GM21723 (cell line): ENCODE measurements at regions not wholly inside any gene's neighbourhood (a gene's known extent, or its start where the extent isn't known, plus 50 kb on each side); places are given as distances from the start of the nearest gene placed in this dataset.
"Not testable (repeated sequence)": the region's sequence is repeated elsewhere in the genome, so short reads cannot be mapped to it uniquely, and the experiment has no call there.

Source experiments
- ATAC-seq: cut with Tn5 transposase; IDR thresholded peaks from one replicate; pipeline ENCODE4 v1.9.1; 2021; ENCODE audit warnings: mild to moderate bottlenecking, moderate library complexity; ENCODE audit not compliant: unreplicated experiment

GRCh38 chr6:150733726-150734125 lies 131.8 kb upstream of the MTHFD1L start:
- no peak for ATAC-seq

GRCh38 chr6:150734235-150734634 lies 131.3 kb upstream of the MTHFD1L start:
- no peak for ATAC-seq

- no peak for ATAC-seq
Observed at GRCh38 chr6:150735341-150735851, 130.1 kb upstream of the MTHFD1L start.

GRCh38 chr6:150738092-150738629 lies 127.3 kb upstream of the MTHFD1L start:
- ATAC-seq, result no peak

- no peak for ATAC-seq
Observed at GRCh38 chr6:150739711-150740349, 125.7 kb upstream of the MTHFD1L start.

GRCh38 chr6:150740453-150740852 lies 125.0 kb upstream of the MTHFD1L start:
- no peak for ATAC-seq

GRCh38 chr6:150741633-150742200 lies 123.8 kb upstream of the MTHFD1L start:
- ATAC-seq, result no peak

GRCh38 chr6:150744522-150745260 lies 120.8 kb upstream of the MTHFD1L start:
- no peak for ATAC-seq

- no peak for ATAC-seq
Observed at GRCh38 chr6:150745896-150746295, 119.6 kb upstream of the MTHFD1L start.

GRCh38 chr6:150747155-150747554 lies 118.3 kb upstream of the MTHFD1L start:
- no peak for ATAC-seq

- no peak for ATAC-seq
Observed at GRCh38 chr6:150749091-150749670, 116.3 kb upstream of the MTHFD1L start.

- ATAC-seq, result no peak
Observed at GRCh38 chr6:150751296-150751695, 114.2 kb upstream of the MTHFD1L start.

- ATAC-seq, result no peak
Observed at GRCh38 chr6:150752409-150752808, 113.1 kb upstream of the MTHFD1L start.

GRCh38 chr6:150753371-150754064 lies 112.0 kb upstream of the MTHFD1L start:
- ATAC-seq, result no peak

GRCh38 chr6:150755042-150755441 lies 110.5 kb upstream of the MTHFD1L start:
- no peak for ATAC-seq

- no peak for ATAC-seq
Observed at GRCh38 chr6:150755524-150755923, 110.0 kb upstream of the MTHFD1L start.

- ATAC-seq, result no peak
Observed at GRCh38 chr6:150756173-150756572, 109.3 kb upstream of the MTHFD1L start.

GRCh38 chr6:150757807-150758206 lies 107.7 kb upstream of the MTHFD1L start:
- ATAC-seq, result not testable (repeated sequence)

- ATAC-seq, result no peak
Observed at GRCh38 chr6:150759483-150759882, 106.0 kb upstream of the MTHFD1L start.

- no peak for ATAC-seq
Observed at GRCh38 chr6:150761771-150762170, 103.7 kb upstream of the MTHFD1L start.
